AG04449 (cell line): ENCODE measurements at regions not wholly inside any gene's neighbourhood (a gene's known extent, or its start where the extent isn't known, plus 50 kb on each side); places are given as distances from the start of the nearest gene placed in this dataset.
"Not testable (repeated sequence)": the region's sequence is repeated elsewhere in the genome, so short reads cannot be mapped to it uniquely, and the experiment has no call there.

Source experiments
- CTCF ChIA-PET: fragments of 350-600 bp; formaldehyde crosslinking; extraction: SDS; loops from one replicate; lab custom pipeline; 2021; ENCODE audit warnings: antibody characterized with exemption; lab: Yijun Ruan, JAX
- POLR2A ChIA-PET: fragments of 400-600, 350-600 bp; formaldehyde crosslinking; extraction: SDS; loops from one replicate; lab custom pipeline; 2020; ENCODE audit warnings: antibody characterized with exemption, inconsistent platforms; lab: Yijun Ruan, JAX
- DNase-seq: peaks from one replicate; pipeline ENCODE4 v3.0.0-alpha.2; 2010; ENCODE audit warnings: low read depth, low spot score
- H3K4me3 ChIP-seq: 2 replicates; pipeline ENCODE4 v1.5.1; 2011; ENCODE audit warnings: low read depth, mild to moderate bottlenecking, control low read depth, low read length
- CTCF ChIP-seq: IDR thresholded peaks from one replicate; pipeline ENCODE4 v1.5.1; 2011; ENCODE audit warnings: mild to moderate bottlenecking, moderate library complexity, low read length, control low read depth, inconsistent platforms; ENCODE audit not compliant: insufficient read depth; ENCODE audit errors: missing control alignments

- ChIA-PET CTCF (no interaction called here), POLR2A (no interaction called here)
- no peak overlapping the region for H3K4me3 ChIP-seq
- no peak for TF ChIP-seq CTCF
- DNase-seq: no peak
Measured at GRCh38 chr10:45154502-45154901, 153.8 kb downstream of the ZNF22 start.

- no peak for DNase-seq
- ChIA-PET CTCF (no interaction called here), POLR2A (no interaction called here)
- no peak for TF ChIP-seq CTCF
- no peak overlapping the region for H3K4me3 ChIP-seq
Measured at GRCh38 chr10:45155784-45156183, 155.1 kb downstream of the ZNF22 start.

GRCh38 chr10:45160271-45160670 is 155.1 kb downstream of the OR13A1 start:
- H3K4me3 ChIP-seq: no peak overlapping the region
- no peak for DNase-seq
- TF ChIP-seq CTCF: no peak
- ChIA-PET POLR2A (no interaction called here), CTCF (no interaction called here)

- POLR2A ChIA-PET: no interaction called here
- H3K4me3 ChIP-seq: no peak overlapping the region
- CTCF ChIA-PET: no interaction called here
- no peak for TF ChIP-seq CTCF
- DNase-seq: no peak
Measured at GRCh38 chr10:45163315-45163975, 152.0 kb downstream of the OR13A1 start.

GRCh38 chr10:45175520-45176118 is 139.8 kb downstream of the OR13A1 start:
- POLR2A ChIA-PET, H3K4me3 ChIP-seq, DNase-seq, CTCF ChIA-PET: not testable (repeated sequence)

GRCh38 chr10:45179691-45180090 is 135.7 kb downstream of the OR13A1 start:
- no peak for TF ChIP-seq CTCF
- no peak overlapping the region for H3K4me3 ChIP-seq
- DNase-seq: no peak
- ChIA-PET CTCF (no interaction called here), POLR2A (no interaction called here)

GRCh38 chr10:45180507-45180906 is 134.9 kb downstream of the OR13A1 start:
- POLR2A ChIA-PET: no interaction called here
- CTCF ChIA-PET: no interaction called here
- no peak for TF ChIP-seq CTCF
- DNase-seq: no peak
- H3K4me3 ChIP-seq: no peak overlapping the region
